ENCODE measurements at regions not wholly inside any gene's neighbourhood (a gene's known extent, or its start where the extent isn't known, plus 50 kb on each side); places are given as distances from the start of the nearest gene placed in this dataset.

DNA sequence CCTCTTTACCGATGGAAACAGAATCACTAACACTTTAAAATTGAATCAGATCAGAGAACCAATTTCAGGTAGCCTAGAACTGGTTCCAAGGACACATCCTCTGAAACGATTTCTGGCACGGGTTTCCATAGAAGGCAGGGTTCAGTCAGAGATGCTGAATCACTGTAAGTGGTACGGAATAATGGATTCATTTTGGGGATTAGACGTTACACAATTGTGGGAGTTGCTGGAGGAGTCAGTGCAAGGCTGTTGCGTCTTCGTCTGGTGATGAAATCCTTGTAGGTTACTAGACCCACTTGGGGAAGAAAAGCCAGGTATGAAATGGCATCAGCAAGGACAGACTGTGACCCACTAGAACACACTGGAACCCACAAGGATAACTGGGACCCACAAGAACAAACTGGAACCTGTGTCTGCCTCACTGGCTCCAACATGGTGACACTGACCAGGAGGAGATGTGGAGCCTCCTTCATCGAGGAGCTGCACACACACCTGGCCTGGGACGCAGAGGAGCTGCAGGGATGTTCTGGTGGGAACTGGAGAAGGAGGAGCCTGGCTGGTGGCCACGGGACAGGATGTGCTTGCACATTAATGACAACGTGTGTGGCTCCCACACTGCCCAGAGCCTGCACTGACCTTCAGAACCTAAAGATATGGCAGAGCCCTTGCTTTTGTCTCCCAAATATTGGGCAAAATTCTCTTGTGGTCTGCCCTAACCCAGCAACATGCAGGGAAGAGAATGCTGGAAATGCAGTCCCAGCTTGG, 105.1 kb downstream of the TRAPPC11 start:
- no peak for DNase-seq

DNA sequence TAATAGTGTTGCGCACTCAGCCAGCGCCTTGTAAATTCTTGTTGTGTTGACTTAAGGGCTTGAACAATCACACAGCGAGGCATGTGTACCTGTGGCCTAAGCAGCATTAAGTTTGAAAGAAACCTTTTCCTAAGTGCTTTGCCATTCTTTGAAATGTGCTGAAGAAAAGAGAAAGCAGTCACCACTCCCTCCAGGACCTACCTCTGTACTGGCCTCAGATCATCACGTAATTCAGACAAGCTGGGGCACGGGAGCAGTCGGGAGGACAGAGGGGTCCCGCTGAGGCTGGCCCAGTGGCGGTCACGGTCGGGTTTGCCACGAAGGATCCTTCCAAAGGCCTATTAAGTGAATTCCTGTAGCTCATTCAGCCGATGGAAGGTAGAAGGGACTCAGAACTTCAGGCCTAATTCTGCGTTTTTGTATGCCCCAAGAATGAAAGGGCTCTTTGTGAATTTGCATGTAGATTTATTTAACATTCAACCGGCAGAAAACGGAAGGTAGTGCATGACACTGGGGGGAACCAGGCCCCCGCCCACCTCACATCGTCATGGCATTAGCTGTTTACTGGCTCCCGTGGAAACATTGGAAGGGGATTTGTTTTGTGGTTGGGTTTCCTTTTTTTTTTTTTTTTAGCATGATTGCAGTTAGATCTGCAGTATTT, 106.3 kb downstream of the TRAPPC11 start:
- no peak for DNase-seq

GRCh38 chr4:183766140-183766539, 107.0 kb downstream of the TRAPPC11 start:
- no peak for DNase-seq

DNA sequence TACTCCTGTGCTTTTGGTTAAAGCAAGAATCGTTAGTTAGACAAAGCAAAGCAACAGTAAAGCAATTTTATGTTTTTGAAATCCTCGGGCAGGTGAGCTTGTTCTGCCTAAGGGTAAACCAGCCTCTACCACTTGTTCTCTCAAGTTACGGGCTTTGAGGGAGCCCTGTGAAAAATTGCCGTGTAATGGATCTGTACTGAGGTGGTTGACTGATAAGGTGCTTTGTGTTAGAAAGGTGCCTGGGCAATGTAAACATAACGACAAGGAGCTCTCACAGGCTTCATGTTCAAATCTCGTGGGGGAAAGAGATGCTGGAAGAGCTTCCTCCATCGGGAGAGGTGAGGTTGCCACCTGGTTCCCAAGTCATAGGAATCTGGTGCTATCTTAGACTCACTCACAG, 111.8 kb downstream of the TRAPPC11 start:
- DNase-seq, result no peak

- DNase-seq, result no peak
Measured at GRCh38 chr4:183772361-183772760, 113.3 kb downstream of the TRAPPC11 start.

DNA sequence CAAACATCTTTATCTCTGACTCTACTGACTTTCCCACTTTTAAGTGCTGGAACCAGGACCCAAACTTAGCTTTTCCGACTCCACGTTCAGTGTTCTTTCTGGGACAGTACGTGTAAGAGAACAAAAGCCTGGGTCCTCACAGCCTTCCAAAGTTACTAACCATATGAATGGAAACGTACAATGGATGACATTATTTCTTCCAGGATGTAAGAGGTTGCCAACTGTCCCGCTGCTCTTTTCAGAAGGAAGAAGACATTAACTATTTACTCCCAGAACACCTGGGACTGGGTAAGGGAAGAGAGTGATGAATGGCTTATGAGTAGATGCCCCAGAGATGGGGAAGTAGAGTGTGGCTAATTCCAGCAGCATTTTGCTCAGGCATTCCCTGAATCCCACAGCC, 114.7 kb downstream of the TRAPPC11 start:
- no peak for DNase-seq

DNA sequence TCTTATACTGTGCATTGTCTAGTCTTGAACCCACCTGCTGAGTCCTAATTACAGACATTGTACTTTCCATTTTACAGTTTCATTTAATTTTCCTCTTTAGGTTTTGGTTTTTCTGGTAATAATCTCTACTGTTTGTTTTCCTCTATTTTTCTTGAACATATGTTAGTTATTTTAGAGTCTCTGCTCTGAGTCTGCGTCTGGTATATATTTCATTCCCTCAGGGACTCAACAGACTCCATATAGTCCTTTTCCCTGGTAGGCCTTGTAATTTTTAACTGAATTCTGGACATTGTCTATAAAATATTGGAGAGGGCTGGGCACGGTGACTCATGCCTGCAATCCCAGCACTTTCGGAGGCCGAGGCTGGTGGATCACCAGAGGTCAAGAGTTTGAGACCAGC, 121.8 kb upstream of the STOX2 start:
- no peak for DNase-seq

- no peak for DNase-seq
Measured at GRCh38 chr4:183783991-183784553, 121.0 kb upstream of the STOX2 start.

DNA sequence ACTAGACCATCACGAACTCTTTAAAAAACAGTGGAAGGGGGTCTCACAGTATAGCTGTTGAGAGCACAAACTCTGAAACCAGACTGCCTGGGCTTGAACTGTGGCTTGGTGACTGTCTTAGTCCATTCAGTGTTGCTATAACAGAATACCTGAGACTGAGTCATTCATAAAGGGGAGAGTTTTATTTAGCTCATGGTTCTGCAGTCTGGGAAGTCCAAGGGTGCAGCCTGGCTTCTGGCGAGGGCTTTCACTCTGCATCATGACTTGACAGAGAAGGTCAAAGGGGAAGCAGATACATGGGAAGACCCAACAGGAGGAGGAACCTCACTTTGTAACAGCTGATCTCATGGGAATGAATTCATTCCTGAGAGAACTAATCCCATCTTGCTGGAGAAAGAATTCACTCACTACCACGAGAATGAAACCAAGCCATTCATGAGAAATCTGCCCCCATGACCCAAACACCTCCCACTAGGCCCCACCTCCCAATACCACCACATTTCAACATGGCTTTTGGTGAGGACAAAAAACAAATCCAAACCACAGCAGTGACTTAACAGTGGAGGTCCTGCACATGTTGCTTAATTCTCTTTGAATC, 116.7 kb upstream of the STOX2 start:
- DNase-seq, result no peak

- DNase-seq, result no peak
Measured at GRCh38 chr4:183789657-183790056, 115.5 kb upstream of the STOX2 start.

DNA sequence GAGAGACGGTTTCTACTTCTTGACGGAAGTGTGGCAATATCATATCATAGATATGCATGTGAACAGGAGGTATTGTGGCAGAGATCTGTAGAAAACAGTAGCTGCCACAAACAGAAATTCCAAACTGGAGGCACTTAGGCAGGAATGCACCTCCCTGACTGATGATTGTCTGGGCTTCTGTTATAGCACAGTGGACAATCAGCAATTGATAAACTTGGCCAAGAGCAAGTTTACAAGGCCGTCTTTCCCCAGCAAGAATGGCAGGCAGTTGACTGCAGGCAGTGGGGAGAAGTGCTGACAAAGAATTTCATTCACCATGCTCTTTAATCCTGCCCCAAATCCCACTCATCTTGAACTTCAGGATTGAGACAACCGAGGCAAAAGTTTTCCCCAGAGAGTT, 114.4 kb upstream of the STOX2 start:
- DNase-seq, result no peak

- no peak for DNase-seq
Measured at GRCh38 chr4:183797011-183797444, 108.1 kb upstream of the STOX2 start.

- peak in 1 of 2 experiments; percentile 11 for DNase-seq
Measured at GRCh38 chr4:183797445-183798300, 107.4 kb upstream of the STOX2 start.

DNA sequence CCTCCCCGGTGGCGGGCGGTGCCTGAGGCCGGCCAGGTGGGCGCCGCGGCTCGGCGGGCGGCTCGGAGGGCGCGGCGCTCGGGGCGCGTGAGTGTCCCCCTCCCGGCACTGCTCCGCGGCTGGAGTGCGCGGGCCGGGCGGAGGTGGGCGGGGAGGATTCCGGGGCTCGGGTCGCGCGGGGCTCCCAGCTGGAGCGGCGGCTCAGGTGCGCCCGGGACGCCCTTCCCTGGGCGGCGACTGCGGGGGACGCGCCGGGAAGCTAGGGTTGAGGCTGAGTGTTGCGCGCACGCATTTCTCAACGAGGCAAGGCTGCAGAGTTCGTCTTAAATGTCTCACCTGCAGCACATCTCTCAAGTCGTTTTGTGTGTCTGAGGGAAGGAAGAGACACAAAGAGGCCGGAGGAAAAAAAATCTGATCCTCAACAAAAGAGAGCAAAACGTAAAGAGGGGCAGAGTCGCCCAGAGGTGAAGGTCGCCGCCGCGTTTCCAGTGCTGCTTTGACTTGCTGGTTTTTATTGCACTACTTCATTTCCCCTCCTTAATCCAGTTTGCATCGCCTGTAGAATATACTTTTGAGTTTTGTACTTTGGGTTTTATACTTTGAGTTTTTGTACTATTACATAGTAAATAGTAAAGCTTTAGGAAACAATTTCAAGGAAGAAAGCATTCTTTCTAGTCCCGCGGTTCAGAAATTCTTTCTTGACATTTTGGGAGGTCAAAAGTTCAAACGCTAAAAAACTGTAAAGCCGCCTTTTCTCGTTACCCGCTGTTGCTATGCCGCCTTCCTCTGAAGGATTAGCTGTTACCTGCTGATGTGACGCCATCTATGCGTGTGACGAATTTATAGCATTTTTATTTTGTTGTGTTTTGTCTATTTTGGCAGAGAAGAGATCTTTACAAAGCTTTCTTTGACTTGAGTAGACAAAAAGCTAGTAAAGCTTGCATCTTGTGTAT, 106.5 kb upstream of the STOX2 start:
- DNase-seq, result no peak

GRCh38 chr4:183801457-183802165, 103.5 kb upstream of the STOX2 start:
- no peak for DNase-seq

GRCh38 chr4:183806341-183806740, 98.8 kb upstream of the STOX2 start:
- DNase-seq, result no peak

DNA sequence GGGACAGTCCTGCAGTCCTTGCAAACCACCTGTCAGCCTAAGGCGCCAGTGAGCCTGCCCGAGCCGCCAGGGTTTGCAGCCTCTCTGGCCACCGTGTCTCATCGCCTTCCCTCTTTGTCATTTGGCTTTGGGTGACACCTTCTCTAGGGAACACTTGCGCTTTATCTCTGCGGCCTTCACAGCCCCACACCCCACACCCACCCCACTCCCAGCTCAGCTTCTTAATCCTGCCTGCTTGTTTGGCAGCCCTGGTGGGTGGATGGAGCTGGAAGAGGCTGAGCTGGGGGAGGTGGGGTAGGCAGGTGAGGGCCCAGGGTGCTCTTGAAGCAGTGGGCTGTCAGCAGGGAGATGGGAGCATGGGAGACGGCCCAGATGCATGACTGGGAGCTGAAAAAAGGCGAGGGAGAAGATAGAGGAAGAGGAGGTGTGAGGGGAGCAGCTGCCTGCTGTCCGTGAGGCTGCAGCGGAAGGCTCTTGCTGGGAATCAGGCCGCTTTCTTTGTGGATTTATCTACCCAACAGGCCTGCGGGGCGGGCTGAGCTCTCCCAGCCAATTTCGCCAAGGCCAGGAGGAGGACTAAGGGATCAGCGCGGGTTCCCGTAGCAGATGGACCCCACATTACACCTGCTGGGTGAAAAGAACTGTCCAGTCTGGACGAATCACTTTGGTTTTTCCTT, 97.5 kb upstream of the STOX2 start:
- DNase-seq, result no peak

DNA sequence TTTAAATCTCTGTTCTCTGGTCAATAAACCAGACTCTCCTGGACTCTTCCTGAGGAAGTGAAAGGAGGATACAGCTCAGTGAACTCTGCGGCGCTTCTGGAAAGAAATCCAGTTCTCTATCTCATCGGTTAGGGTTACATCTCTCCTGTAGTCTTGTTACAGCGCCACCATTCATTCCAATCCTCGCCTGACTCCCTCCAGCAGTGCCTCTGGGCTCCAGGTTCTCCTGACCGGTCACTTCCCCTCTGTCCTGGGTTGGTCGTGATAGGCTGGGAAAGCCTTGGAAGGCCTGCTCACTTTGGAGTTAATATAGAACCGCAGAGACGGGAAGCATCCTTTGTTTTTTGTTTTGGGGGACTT, 97.0 kb upstream of the STOX2 start:
- DNase-seq, result no peak

GRCh38 chr4:183812567-183812966, 92.5 kb upstream of the STOX2 start:
- DNase-seq, result no peak

DNA sequence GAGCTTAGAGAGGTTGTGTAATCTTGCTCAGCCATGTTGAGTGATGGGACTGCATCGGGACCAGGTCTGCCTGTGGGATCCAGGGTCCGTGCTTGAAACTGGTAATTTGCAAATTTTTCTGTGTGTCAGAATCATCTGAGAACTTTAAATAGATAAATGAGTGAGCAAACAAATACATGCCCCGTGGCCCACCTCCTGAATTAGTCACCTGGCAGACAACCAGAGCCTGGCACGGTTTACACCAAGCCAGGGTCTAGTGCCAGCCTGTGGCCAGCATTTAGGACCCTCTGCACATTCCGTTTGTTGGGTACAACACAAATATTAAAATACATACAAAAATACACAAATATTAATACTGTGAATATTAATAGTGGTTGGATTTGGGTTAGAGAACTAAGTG, 90.6 kb upstream of the STOX2 start:
- no peak for DNase-seq

GRCh38 chr4:183816077-183816476, 89.0 kb upstream of the STOX2 start:
- no peak for DNase-seq
